AG09309 (cell line): ENCODE measurements at regions not wholly inside any gene's neighbourhood (a gene's known extent, or its start where the extent isn't known, plus 50 kb on each side); places are given as distances from the start of the nearest gene placed in this dataset.

Experiments used
- DNase-seq: peaks from one replicate; pipeline ENCODE4 v3.0.0-alpha.2; 2010; ENCODE audit warnings: low read depth
- H3K4me3 ChIP-seq: 2 replicates; pipeline ENCODE4 v1.5.1; 2011; ENCODE audit warnings: mild to moderate bottlenecking, low read depth, low read length, moderate library complexity; ENCODE audit not compliant: control insufficient read depth
- CTCF ChIP-seq: IDR thresholded peaks from 2 replicates; pipeline ENCODE4 v1.5.1; 2011; ENCODE audit warnings: mild to moderate bottlenecking, low read depth, low read length, inconsistent platforms; ENCODE audit not compliant: insufficient read depth, control insufficient read depth; ENCODE audit errors: missing control alignments

GRCh38 chr6:71199736-71200135 is 88.9 kb upstream of the OGFRL1 start:
- no peak for TF ChIP-seq CTCF
- H3K4me3 ChIP-seq: no peak overlapping the region
- no peak for DNase-seq

GRCh38 chr6:71203206-71203605 is 85.4 kb upstream of the OGFRL1 start:
- H3K4me3 ChIP-seq: no peak overlapping the region
- no peak for DNase-seq
- TF ChIP-seq CTCF: no peak

- no peak for TF ChIP-seq CTCF
- no peak for DNase-seq
- no peak overlapping the region for H3K4me3 ChIP-seq
Observed at GRCh38 chr6:71204741-71205140, 83.9 kb upstream of the OGFRL1 start.

GRCh38 chr6:71205336-71205956 is 83.2 kb upstream of the OGFRL1 start:
- TF ChIP-seq CTCF: no peak
- peak; percentile 25 for DNase-seq
- H3K4me3 ChIP-seq: no peak overlapping the region

GRCh38 chr6:71206089-71206488 is 82.5 kb upstream of the OGFRL1 start:
- DNase-seq: no peak
- no peak for TF ChIP-seq CTCF
- no peak overlapping the region for H3K4me3 ChIP-seq

- no peak overlapping the region for H3K4me3 ChIP-seq
- no peak for TF ChIP-seq CTCF
- no peak for DNase-seq
Observed at GRCh38 chr6:71209206-71209605, 79.4 kb upstream of the OGFRL1 start.

GRCh38 chr6:71209626-71210025 is 79.0 kb upstream of the OGFRL1 start:
- no peak for DNase-seq
- no peak overlapping the region for H3K4me3 ChIP-seq
- no peak for TF ChIP-seq CTCF
